GM21423 (cell line): ENCODE measurements at regions not wholly inside any gene's neighbourhood (a gene's known extent, or its start where the extent isn't known, plus 50 kb on each side); places are given as distances from the start of the nearest gene placed in this dataset.

Source experiments
- ATAC-seq: cut with Tn5 transposase; IDR thresholded peaks from one replicate; pipeline ENCODE4 v1.9.1; 2021; ENCODE audit warnings: mild to moderate bottlenecking, moderate library complexity; ENCODE audit not compliant: unreplicated experiment

DNA sequence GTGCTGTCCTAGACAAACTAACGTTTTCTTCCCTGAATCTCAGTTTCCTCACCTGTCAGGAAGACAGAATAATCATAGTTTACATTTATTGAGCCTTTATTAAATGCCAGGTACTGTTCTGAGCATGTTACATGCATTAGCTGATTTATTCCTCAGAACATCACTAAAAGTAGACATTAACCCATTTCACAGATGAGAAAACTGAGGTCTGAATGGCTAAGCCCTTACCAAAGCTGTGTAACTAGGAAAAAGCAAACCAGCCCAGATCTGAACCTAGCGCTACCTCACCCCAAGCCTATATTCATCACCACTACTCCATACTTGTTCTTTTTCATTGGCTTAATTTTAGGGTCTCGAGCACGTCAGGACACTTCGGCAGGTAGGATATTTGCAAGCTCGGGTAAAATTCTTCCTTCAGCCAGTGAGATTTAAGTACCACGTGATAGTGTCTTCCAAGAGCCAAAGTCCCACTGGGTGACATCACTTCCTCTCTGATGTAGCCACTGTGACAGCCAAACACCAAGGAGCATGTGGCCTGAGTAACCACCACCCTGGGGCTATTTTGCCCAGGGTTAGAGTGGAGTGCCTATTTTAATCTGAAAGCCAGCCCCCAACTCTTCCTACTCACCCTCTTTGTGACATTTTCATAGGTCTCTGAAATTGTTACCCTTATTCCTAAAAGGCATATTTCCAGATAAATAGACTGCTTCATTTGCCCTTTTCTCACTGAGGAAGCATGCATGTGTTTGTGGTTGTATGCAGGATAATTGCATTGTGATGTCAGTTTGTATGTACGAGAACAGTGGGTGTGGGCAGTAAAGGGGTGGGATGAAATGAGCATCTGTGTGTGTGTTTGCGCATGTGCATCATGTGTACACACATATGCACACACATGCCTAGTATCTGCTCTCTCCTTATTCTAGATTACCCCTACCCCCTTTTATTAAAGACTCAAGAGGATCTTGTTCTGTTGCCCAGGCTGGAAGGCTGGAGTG is 62.2 kb upstream of the WSCD2 start:
- ATAC-seq: no peak

GRCh38 chr12:108069651-108070165 is 59.4 kb upstream of the WSCD2 start:
- ATAC-seq: no peak

GRCh38 chr12:108075561-108075960 is 53.5 kb upstream of the WSCD2 start:
- no peak for ATAC-seq

DNA sequence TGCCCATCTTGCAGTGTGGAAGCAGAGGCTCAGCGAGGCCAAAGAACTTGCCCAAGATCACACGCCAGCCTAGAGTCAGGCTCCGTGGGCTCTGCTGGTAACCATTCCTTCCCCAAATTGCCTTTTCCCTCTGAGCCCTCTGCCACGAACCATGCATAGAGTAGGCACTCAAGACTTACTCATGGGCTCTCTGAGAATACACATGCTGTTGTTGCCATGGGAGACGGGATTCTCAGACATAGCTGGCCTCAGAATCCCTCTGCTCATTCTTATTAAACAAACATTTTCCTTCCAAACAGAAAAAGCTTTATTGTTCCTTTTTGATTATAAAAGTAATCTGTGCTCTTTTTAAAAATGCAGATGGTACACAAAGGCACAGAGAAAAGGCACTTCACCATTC is 52.5 kb upstream of the WSCD2 start:
- no peak for ATAC-seq

GRCh38 chr12:108078428-108078827 is 50.7 kb upstream of the WSCD2 start:
- ATAC-seq: no peak
